GM23248 (cell line): ENCODE measurements at regions not wholly inside any gene's neighbourhood (a gene's known extent, or its start where the extent isn't known, plus 50 kb on each side); places are given as distances from the start of the nearest gene placed in this dataset.

Experiments
- EZH2 ChIP-seq: fragments of 200-600 bp; sonication (generic); IDR thresholded peaks from 2 replicates; pipeline ENCODE4 v1.6.1; 2018; ENCODE audit warnings: antibody characterized with exemption, mild to moderate bottlenecking; ENCODE audit not compliant: insufficient read depth, poor library complexity, severe bottlenecking
- EZH2phosphoT487 ChIP-seq: fragments of 200-600 bp; sonication (generic); IDR thresholded peaks from 2 replicates; pipeline ENCODE4 v1.6.1; 2018; ENCODE audit warnings: antibody characterized with exemption, moderate library complexity, mild to moderate bottlenecking, low read depth; ENCODE audit not compliant: insufficient read depth

- TF ChIP-seq EZH2phosphoT487 (no peak), EZH2 (no peak)
Observed at GRCh38 chr6:19705606-19706005, 131.6 kb upstream of the ID4 start.
